NOMO-1 treated with dmso at 0.1 percent for 144 hours (cell line): ENCODE measurements at regions not wholly inside any gene's neighbourhood (a gene's known extent, or its start where the extent isn't known, plus 50 kb on each side); places are given as distances from the start of the nearest gene placed in this dataset.
A peak's percentile ranks its signal among the peaks of the same experiment; 100 is the strongest.
"Not testable (repeated sequence)": the region's sequence is repeated elsewhere in the genome, so short reads cannot be mapped to it uniquely, and the experiment has no call there.

Source experiments
- DNase-seq: peaks from one replicate; lab custom pipeline; 2025; ENCODE audit not compliant: unreplicated experiment; lab: John Stamatoyannopoulos, UW

DNA sequence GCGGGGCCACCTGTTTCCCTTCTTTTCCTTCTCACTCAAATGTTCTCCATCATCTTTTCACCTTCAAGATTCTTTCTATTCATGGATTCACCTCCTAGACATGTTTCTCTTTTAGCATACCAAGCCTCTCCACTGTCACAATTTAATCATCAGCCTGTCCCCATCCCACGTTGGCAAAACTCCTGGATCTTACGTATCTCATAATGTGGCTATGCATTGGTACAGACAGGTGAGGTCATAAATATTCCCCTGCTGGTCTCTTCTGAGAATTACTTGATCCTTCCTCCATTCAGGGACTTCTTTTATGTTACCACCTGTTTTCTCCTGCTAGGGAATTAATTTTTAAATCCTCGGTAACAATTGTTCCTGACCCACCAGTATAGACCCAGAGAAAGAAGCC lies 262.6 kb upstream of the NEBL start:
- DNase-seq: no peak

DNA sequence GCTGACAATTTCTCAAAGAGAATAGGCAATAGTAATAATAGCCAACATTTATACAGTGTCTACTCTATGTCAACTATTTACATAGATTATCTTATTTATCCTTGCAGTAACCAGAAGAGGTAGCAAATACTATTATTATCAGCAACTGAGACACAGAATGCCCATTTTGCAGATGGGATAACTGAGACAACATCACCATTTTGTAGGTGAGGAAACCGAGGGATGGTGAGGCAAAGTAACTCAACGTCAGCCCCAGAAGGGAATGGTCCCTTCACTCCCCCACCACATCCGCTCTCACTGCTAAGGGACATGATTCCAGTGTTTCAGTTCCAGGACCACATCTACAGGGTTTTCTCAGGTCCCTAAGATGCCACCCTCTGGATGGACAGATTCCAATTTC lies 261.2 kb upstream of the NEBL start:
- no peak for DNase-seq

GRCh38 chr10:21157664-21158063 lies 260.6 kb upstream of the NEBL start:
- no peak for DNase-seq

DNA sequence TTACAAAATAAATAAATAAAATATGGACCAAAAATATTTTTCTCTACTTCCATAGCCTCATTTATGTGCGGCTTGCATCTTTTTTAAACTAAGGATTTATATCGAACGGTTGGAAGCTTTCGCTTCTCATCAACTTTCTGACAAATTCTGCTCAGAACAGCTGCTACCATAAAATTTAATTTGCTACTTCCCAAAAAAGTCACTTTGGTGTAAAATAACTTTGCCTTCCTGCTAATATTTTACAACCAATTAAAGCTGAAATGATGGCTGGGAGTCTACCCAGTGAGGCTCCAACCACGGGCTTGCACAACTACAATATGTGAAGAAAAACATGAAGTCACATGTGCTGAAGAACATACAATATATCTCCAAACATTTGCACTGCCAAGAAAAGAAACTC lies 253.1 kb upstream of the NEBL start:
- peak; percentile 44 for DNase-seq

- DNase-seq: no peak
Observed at GRCh38 chr10:21146436-21146789, 249.3 kb upstream of the NEBL start.

- DNase-seq: no peak
Observed at GRCh38 chr10:21145751-21146435, 248.8 kb upstream of the NEBL start.

DNA sequence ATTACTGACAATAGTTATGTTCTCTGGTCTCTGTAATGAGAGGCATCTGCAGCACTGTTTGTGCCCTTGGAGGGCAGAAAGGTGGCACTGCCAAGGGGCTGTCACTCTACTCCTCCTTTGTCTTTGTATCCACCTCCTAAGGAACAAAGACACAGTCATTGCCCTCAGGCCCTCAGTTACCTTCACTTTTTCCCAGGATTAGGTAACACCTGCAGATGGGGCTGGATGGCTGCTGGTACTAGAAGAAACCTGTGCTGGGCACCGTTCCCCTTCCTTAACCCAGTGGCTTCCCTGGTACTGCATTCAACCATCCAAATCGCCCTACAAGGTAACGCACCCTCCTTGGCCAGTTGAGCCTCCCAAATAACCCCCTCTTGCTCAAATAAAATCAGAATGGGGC lies 246.9 kb upstream of the NEBL start:
- DNase-seq: no peak

GRCh38 chr10:21141946-21142492 lies 244.9 kb upstream of the NEBL start:
- DNase-seq: no peak

DNA sequence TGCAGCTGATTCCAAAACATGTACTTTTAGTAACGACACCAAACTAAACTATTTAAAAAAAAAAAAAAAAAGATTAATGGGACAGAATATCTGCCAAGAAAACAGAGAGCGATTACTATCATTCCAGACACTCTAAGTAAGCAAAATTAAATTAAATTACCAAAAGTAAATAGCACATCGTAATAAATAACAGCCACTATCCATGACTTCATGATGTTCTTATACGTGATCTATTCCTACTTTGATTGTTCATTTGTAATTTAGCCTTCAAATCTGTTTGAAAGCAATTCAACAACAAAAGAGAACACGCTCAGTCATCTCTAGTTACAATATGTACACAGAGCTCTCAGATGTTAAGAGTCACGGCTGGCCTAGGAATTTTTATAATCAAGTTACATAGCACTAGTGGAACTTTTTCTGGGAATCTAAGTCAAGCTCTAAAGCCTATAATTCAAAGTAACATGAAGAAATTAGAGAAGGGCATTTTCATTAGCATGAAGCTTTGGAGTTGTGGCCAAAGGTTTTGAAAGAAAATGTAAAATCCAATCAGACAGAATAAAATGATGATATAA lies 241.7 kb upstream of the NEBL start:
- DNase-seq: no peak

- no peak for DNase-seq
Observed at GRCh38 chr10:21135023-21135931, 238.2 kb upstream of the NEBL start.

DNA sequence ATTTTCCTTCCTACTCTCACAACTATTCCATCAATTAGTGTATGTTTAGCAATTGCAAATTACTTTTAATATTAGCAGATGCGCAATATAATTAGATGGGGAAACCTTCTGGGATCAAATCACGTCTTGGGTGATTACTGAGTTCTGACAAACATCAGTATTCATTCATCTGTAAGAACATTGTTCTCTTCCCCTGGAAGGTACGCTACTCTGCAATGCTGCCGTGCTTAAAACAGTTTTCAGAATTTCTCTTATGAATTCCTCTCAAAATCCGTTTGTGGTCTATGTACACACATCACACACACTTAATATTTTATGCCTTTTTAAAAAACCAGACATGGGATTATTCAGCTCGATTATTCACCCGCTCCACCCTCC lies 237.5 kb upstream of the NEBL start:
- DNase-seq: no peak

DNA sequence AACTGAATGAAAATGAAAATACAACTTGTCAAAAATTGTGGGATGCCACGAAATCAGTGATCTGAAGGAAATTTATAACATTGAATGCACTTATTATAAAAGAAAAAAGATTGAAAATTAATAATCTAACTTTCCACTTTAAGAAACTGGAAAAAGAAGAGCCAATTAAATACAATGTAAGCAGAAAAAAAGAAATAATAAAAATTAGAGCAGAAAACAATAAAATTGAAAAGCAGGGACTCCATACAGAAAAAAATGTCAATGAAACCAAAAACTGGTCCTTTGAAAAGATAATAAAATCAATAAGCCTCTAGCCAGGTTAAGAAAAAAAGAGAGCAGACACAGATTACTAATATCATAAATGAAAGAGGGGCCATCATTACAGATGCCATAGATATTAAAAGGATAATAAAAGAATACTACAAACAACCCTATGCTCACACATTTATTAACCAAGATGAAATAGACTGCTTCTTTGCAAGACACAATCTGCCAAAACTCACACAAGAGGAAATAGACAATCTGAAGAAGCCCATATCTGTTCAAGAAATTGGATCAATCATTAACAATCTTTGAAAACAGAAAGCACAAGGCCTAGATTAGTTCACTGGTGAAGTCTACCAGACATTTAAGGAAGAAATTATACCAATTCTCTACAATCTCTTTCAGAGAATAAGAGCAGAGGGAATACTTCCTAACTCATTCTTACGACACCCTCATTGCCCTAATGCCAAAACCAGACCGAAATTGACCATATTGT lies 233.8 kb upstream of the NEBL start:
- no peak for DNase-seq

GRCh38 chr10:21130108-21130507 lies 233.0 kb upstream of the NEBL start:
- no peak for DNase-seq

DNA sequence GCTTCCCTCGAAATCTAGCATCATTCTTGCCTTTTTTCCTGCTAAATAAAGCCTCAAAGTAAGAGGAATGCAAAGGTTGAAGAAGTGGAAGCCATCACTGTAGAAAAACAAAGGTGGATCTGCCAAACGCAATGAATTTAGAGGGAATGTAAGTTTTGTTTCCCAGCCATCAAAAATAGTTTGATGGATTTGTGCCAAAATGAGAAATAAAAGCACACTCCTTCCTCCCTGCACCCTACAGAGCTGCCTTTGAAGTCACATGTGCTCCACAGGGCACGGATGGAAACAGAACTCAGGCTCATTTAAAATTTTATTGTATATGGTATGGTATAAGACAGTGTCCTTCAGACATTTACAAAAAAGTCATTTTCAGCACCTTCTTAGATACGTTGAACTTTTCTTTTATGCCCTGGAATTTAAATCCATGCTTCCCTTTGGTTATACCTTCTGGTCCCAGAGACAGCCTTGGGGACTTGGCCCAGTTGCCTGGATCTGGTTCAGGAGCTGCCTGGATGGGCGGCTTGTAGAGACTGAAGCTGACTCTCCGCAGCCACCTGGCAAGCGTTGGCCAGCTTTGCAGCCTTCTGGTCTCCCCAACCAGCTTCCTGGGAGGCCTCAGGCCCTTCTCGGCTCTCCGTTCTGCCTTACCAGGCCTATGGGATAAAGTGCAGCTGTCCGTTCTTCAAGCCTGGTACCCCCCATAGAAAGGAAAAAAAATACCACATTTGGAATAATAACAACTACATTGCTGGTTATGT lies 228.5 kb upstream of the NEBL start:
- no peak for DNase-seq

DNA sequence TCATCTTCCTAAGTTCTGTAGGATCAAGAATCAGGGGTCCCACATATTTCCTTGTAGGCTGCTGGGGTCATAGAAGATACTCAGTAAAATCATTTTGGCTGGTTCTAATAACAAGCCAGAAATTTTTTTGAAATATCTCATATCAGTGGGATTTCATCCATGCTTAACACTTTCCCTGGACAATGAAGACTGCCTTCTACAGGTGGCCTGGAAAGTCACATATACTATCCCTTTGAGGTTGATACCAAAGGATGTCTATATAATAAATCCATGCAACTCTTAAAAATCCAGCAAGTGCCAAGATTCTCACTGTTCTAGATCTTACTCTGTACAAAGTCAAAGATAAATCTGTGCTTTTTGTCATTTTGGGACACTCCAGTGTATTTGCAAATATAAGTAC lies 225.8 kb upstream of the NEBL start:
- no peak for DNase-seq

DNA sequence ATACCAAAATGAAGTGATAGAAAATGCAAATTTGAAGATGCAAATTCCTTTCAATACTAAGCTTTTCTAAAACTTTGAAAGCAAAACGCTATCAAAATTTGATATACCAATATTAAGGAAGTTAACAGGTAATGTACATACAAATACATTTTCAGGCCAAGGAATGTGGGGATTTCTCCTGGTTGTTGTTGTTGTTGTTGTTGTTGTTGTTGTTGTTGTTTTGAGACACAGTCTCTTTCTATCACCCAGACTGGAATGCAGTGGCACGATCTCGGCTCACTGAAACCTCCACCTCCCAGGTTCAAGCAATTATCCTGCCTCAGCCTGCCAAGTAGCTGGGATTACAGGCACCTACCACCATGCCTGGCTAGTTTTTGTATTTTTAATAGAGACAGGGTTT lies 224.7 kb upstream of the NEBL start:
- DNase-seq: not testable (repeated sequence)

- no peak for DNase-seq
Observed at GRCh38 chr10:21114683-21115082, 217.6 kb upstream of the NEBL start.

- DNase-seq: no peak
Observed at GRCh38 chr10:21110358-21110757, 213.2 kb upstream of the NEBL start.

DNA sequence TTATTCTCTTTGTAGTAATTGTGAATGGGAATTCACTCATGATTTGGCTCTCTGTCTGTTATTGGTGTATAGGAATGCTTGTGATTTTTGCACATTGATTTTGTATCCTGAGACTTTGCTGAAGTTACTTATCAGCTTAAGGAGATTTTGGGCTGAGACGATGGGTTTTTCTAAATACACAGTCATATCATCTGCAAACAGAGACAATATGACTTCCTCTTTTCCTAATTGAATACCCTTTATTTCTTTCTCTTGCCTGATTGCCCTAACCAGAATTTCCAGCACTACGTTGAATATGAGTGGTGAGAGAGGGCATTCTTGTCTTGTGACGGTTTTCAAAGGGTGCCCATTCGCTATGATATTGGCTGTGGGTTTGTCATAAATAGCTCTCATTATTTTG lies 209.8 kb upstream of the NEBL start:
- not testable (repeated sequence) for DNase-seq

- not testable (repeated sequence) for DNase-seq
Observed at GRCh38 chr10:21105331-21105730, 208.2 kb upstream of the NEBL start.
